ENCODE measurements at regions not wholly inside any gene's neighbourhood (a gene's known extent, or its start where the extent isn't known, plus 50 kb on each side); places are given as distances from the start of the nearest gene placed in this dataset.

DNA sequence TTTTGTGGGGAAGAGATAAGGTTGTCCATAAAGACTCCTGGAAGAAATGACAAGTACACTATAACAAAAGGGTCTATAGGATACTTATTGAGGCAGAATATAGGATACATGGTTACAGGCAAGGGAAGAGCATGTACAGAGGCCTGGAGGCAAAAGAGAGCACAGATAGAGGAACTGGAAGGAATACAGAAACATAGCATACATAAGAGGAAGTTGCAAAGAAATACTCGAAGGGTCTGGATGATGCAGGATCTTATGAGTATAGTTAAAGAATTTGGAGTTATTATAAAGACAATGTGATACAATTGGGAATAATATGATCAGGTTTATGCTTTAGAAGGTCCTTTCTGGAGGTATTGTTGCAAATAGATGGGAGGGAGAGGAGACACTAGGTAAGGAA is 592.7 kb upstream of the POU3F2 start:
- H3K4me1 ChIP-seq (ENCODE audit: control insufficient read depth in 3 of 3, insufficient read depth in 3 of 3, low read length in 3 of 3) = no peaks in the 10 kb centered on the region
- no peaks in the 10 kb centered on the region for H3K27me3 ChIP-seq (ENCODE audit: control insufficient read depth in 3 of 3, insufficient read depth in 3 of 3, low read length in 3 of 3)
- H3K27ac ChIP-seq (ENCODE audit: low read depth, low read length) = no peak overlapping the region
- no peak overlapping the region for H3K9ac ChIP-seq (ENCODE audit: low read depth in 1 of 3, low read length in 3 of 3)
- H3K36me3 ChIP-seq (ENCODE audit: control insufficient read depth in 3 of 3, insufficient read depth in 3 of 3, low read length in 3 of 3) = no peaks in the 10 kb centered on the region
- no peak overlapping the region for H3K4me3 ChIP-seq (ENCODE audit: low read length in 3 of 3)
- H3K9me3 ChIP-seq (ENCODE audit: control insufficient read depth in 3 of 3, low read length in 3 of 3) = no peaks in the 10 kb centered on the region

DNA sequence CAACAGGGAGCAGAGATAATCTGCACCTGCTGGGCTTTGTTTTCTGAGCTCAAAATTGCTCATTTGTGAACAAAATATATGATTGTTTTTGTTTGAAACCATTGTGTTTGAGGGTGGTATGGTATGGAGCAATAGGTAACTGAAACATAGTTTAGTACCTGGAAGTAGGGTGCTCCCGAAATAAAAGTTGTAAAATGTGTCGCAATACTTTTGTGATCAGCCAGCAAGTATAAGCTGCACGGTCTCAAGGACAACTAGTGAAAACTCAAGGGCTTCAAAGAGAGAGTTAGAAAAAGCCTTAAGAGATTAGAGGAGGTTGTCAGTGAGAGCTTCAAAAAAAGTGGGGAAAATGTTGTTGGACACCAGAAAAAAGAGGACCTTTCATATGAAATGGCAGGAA is 579.8 kb upstream of the POU3F2 start:
- H3K27ac ChIP-seq (ENCODE audit: low read depth, low read length) = no peak overlapping the region
- H3K9ac ChIP-seq (ENCODE audit: low read depth in 1 of 3, low read length in 3 of 3) = no peak overlapping the region
- H3K9me3 ChIP-seq (ENCODE audit: control insufficient read depth in 3 of 3, low read length in 3 of 3) = no peaks in the 10 kb centered on the region
- no peaks in the 10 kb centered on the region for H3K4me1 ChIP-seq (ENCODE audit: control insufficient read depth in 3 of 3, insufficient read depth in 3 of 3, low read length in 3 of 3)
- H3K27me3 ChIP-seq (ENCODE audit: control insufficient read depth in 3 of 3, insufficient read depth in 3 of 3, low read length in 3 of 3) = no peaks in the 10 kb centered on the region
- H3K36me3 ChIP-seq (ENCODE audit: control insufficient read depth in 3 of 3, insufficient read depth in 3 of 3, low read length in 3 of 3) = no peaks in the 10 kb centered on the region
- H3K4me3 ChIP-seq (ENCODE audit: low read length in 3 of 3) = no peak overlapping the region

DNA sequence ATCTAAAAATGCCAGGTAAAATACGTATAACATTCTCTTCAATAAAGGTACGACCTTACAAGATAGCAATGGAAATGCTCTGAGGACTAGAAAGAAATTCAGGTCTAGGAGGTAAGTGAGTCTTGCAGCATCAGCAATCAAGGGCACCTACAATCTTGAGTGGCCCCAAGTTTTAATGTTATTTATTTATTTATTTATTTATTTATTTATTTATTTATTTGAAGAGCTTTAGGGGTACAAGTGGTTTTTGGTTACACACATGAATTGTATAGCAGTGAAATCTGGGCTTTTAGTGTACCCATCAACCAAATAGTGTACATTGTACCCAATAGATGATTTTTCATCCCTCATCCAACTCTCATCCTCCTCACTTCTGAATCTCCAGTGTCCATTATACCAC is 574.0 kb upstream of the POU3F2 start:
- Histone ChIP-seq H3K36me3 (ENCODE audit: control insufficient read depth in 3 of 3, insufficient read depth in 3 of 3, low read length in 3 of 3) (no peaks in the 10 kb centered on the region), H3K27ac (ENCODE audit: low read depth, low read length) (no peak overlapping the region), H3K27me3 (ENCODE audit: control insufficient read depth in 3 of 3, insufficient read depth in 3 of 3, low read length in 3 of 3) (no peaks in the 10 kb centered on the region), H3K9ac (ENCODE audit: low read depth in 1 of 3, low read length in 3 of 3) (no peak overlapping the region), H3K9me3 (ENCODE audit: control insufficient read depth in 3 of 3, low read length in 3 of 3) (no peaks in the 10 kb centered on the region), H3K4me3 (ENCODE audit: low read length in 3 of 3) (no peak overlapping the region), H3K4me1 (ENCODE audit: control insufficient read depth in 3 of 3, insufficient read depth in 3 of 3, low read length in 3 of 3) (no peaks in the 10 kb centered on the region)

DNA sequence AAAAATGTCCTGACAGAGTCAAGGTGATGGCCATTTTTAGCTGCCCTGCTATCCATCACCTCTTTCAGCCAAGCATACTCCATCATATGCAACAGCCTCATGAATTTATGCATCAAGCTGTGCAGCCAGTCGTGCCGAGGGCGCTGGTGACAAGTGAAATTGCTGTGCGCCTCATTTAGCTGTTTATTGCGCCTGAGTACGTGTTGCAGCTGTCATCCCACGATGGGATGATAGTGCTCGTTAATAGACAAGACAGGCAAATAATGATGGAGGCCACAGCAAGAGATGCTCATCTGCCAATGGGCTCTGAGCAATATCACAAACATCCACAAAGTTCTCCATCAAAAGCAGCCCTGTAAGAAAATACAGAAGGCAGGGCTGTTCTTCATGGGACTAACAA is 562.3 kb upstream of the POU3F2 start:
- Histone ChIP-seq H3K27ac (ENCODE audit: low read depth, low read length) (no peak overlapping the region), H3K4me3 (ENCODE audit: low read length in 3 of 3) (no peak overlapping the region)

DNA sequence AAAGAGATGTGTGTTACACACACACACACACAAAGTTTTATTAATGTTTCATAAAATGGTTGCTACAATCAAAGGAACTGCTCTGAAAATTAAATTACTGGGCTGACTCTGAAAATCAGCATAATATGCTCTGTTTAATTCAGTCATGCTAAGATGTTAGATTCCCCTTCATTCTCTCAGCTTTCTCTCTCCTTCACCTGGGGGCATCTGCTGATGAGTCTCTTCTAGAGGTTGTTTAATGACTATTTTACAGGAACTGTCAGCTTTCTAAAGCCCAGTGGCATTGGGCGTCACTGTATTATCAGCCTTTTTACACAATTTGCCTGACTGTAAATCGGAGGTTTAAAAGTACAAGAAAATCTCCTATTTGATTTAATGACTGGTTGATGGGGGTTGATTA is 559.7 kb upstream of the POU3F2 start:
- Histone ChIP-seq H3K27ac (ENCODE audit: low read depth, low read length) (no peak overlapping the region), H3K4me1 (ENCODE audit: control insufficient read depth in 3 of 3, insufficient read depth in 3 of 3, low read length in 3 of 3) (no peaks in the 10 kb centered on the region), H3K36me3 (ENCODE audit: control insufficient read depth in 3 of 3, insufficient read depth in 3 of 3, low read length in 3 of 3) (no peaks in the 10 kb centered on the region), H3K9ac (ENCODE audit: low read depth in 1 of 3, low read length in 3 of 3) (no peak overlapping the region), H3K27me3 (ENCODE audit: control insufficient read depth in 3 of 3, insufficient read depth in 3 of 3, low read length in 3 of 3) (no peaks in the 10 kb centered on the region), H3K4me3 (ENCODE audit: low read length in 3 of 3) (no peak overlapping the region), H3K9me3 (ENCODE audit: control insufficient read depth in 3 of 3, low read length in 3 of 3) (no peaks in the 10 kb centered on the region)

More for the DNA sequence above, 562.3 kb upstream of the POU3F2 start:
- H3K9me3 ChIP-seq (ENCODE audit: control insufficient read depth in 3 of 3, low read length in 3 of 3) = no peaks in the 10 kb centered on the region
- no peaks in the 10 kb centered on the region for H3K4me1 ChIP-seq (ENCODE audit: control insufficient read depth in 3 of 3, insufficient read depth in 3 of 3, low read length in 3 of 3)
- no peaks in the 10 kb centered on the region for H3K36me3 ChIP-seq (ENCODE audit: control insufficient read depth in 3 of 3, insufficient read depth in 3 of 3, low read length in 3 of 3)
- H3K27me3 ChIP-seq (ENCODE audit: control insufficient read depth in 3 of 3, insufficient read depth in 3 of 3, low read length in 3 of 3) = no peaks in the 10 kb centered on the region
- H3K9ac ChIP-seq (ENCODE audit: low read depth in 1 of 3, low read length in 3 of 3) = no peak overlapping the region

DNA sequence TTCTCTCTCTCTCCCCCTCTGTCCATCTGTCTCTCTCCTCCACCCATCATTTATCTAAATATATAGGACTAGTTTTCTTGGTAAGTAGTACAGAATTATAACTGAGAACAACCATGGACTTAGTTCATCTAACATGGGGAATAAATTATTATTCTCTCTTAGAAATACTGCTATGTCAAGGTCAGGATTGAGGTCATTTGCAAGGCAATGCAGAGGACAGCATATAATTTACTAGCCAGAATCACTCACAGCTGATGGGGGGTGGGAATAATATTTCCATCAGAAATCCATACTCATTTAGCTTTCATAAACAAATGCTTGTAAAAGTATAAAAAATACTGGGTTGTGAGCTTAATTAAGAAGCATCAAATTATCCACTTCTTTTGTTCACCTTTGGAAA is 553.9 kb upstream of the POU3F2 start:
- H3K4me1 ChIP-seq (ENCODE audit: control insufficient read depth in 3 of 3, insufficient read depth in 3 of 3, low read length in 3 of 3) = no peaks in the 10 kb centered on the region

DNA sequence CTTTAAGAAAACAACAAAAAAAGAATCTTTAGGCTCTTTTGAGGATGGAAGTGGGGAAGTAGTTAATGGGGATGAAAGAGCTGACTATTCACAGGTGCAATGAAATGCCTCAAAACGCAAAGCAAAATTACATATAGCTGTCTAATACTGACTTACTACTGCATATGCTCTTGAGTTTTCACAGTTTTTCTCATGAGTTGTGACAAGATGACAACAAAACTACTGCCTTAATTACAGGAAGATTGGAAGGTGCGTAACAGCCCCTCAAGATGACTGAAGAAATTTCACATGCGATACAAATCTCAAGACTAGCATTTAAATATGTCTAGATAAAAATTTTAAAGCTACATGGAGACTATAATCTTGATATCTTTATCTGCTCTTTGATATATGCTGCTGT is 547.8 kb upstream of the POU3F2 start:
- H3K4me3 ChIP-seq (ENCODE audit: low read length in 3 of 3) = no peak overlapping the region
- no peak overlapping the region for H3K27ac ChIP-seq (ENCODE audit: low read depth, low read length)
- no peaks in the 10 kb centered on the region for H3K36me3 ChIP-seq (ENCODE audit: control insufficient read depth in 3 of 3, insufficient read depth in 3 of 3, low read length in 3 of 3)
- H3K9me3 ChIP-seq (ENCODE audit: control insufficient read depth in 3 of 3, low read length in 3 of 3) = no peaks in the 10 kb centered on the region
- no peaks in the 10 kb centered on the region for H3K4me1 ChIP-seq (ENCODE audit: control insufficient read depth in 3 of 3, insufficient read depth in 3 of 3, low read length in 3 of 3)
- no peaks in the 10 kb centered on the region for H3K27me3 ChIP-seq (ENCODE audit: control insufficient read depth in 3 of 3, insufficient read depth in 3 of 3, low read length in 3 of 3)
- no peak overlapping the region for H3K9ac ChIP-seq (ENCODE audit: low read depth in 1 of 3, low read length in 3 of 3)

More for the DNA sequence above, 553.9 kb upstream of the POU3F2 start:
- no peaks in the 10 kb centered on the region for H3K36me3 ChIP-seq (ENCODE audit: control insufficient read depth in 3 of 3, insufficient read depth in 3 of 3, low read length in 3 of 3)
- H3K27me3 ChIP-seq (ENCODE audit: control insufficient read depth in 3 of 3, insufficient read depth in 3 of 3, low read length in 3 of 3) = no peaks in the 10 kb centered on the region
- H3K4me3 ChIP-seq (ENCODE audit: low read length in 3 of 3) = no peak overlapping the region
- no peaks in the 10 kb centered on the region for H3K9me3 ChIP-seq (ENCODE audit: control insufficient read depth in 3 of 3, low read length in 3 of 3)
- no peak overlapping the region for H3K27ac ChIP-seq (ENCODE audit: low read depth, low read length)
- no peak overlapping the region for H3K9ac ChIP-seq (ENCODE audit: low read depth in 1 of 3, low read length in 3 of 3)

DNA sequence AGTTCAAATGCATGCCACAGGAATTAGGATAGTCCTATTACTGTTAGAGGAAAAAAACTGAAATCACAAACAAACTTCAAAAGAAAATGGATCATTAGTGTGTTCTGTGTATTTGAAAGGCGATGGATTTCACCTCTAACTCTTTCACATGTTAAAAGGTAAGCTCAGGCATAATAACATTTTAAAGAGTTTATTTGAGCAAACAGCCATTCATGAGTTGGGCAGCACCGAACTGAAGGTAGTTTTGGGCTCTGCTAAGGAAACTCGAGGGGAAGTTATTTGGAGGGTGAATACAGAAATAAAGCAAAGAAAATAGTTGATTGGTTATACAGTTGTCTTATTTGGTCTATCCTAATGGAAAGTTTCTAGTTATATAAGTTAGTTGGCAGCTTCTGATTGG is 546.5 kb upstream of the POU3F2 start:
- H3K9me3 ChIP-seq (ENCODE audit: control insufficient read depth in 3 of 3, low read length in 3 of 3) = no peaks in the 10 kb centered on the region

DNA sequence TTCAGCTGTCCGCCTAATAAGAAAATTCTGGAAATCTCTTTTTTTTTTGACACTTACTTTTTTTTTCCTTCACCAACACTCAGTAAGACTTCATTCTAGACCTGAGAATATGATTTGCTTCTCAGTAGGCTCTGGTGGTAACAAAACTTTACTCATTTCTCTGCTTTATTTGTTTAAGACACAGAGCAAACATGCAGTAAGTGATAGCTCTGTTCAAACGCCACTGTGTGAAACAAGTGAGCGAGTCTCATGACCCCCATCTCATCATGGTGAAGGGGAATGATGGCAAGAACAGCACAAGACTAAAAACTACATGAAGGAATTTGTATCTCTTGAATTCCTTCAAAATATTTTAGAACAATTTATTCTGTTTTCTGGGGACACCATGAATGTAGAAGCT is 541.6 kb upstream of the POU3F2 start:
- Histone ChIP-seq H3K9me3 (ENCODE audit: control insufficient read depth in 3 of 3, low read length in 3 of 3) (no peaks in the 10 kb centered on the region), H3K9ac (ENCODE audit: low read depth in 1 of 3, low read length in 3 of 3) (no peak overlapping the region), H3K36me3 (ENCODE audit: control insufficient read depth in 3 of 3, insufficient read depth in 3 of 3, low read length in 3 of 3) (no peaks in the 10 kb centered on the region)

More for the DNA sequence above, 546.5 kb upstream of the POU3F2 start:
- no peaks in the 10 kb centered on the region for H3K4me1 ChIP-seq (ENCODE audit: control insufficient read depth in 3 of 3, insufficient read depth in 3 of 3, low read length in 3 of 3)
- no peaks in the 10 kb centered on the region for H3K36me3 ChIP-seq (ENCODE audit: control insufficient read depth in 3 of 3, insufficient read depth in 3 of 3, low read length in 3 of 3)
- H3K27ac ChIP-seq (ENCODE audit: low read depth, low read length) = no peak overlapping the region
- H3K27me3 ChIP-seq (ENCODE audit: control insufficient read depth in 3 of 3, insufficient read depth in 3 of 3, low read length in 3 of 3) = no peaks in the 10 kb centered on the region
- no peak overlapping the region for H3K9ac ChIP-seq (ENCODE audit: low read depth in 1 of 3, low read length in 3 of 3)
- no peak overlapping the region for H3K4me3 ChIP-seq (ENCODE audit: low read length in 3 of 3)

DNA sequence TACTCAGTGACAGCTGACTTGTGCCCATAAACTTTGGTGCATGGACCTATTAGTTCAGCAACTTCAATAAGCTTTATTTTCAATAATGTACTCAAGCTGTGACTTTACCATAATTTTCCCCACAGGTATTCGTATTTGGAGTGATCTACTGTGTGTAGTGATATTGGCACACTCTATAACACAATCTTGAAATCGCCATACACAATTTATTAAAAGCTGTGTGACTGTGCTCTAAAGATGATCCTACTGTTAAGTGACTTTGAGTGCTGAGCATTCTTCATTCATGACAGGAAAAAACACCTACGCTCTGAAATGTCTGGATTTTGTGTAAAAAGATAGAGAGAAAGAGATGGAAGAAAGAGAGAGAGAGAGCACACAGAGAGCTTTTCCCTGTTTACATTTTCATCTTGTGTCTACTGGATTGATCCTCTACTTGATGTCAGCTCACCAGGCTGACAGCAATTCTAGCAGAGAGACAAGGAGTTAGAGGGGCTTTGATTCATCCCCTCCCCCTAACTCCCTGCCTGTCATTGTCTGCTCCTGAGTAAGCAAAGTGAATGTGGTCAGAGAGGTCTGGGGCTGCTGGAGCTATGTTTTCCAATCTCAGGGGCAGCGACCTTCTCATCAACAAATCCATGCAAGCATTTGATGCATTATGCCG is 538.7 kb upstream of the POU3F2 start:
- no peak overlapping the region for H3K9ac ChIP-seq (ENCODE audit: low read depth in 1 of 3, low read length in 3 of 3)
- H3K4me1 ChIP-seq (ENCODE audit: control insufficient read depth in 3 of 3, insufficient read depth in 3 of 3, low read length in 3 of 3) = no peaks in the 10 kb centered on the region

More for the DNA sequence above, 541.6 kb upstream of the POU3F2 start:
- no peak overlapping the region for H3K27ac ChIP-seq (ENCODE audit: low read depth, low read length)
- no peaks in the 10 kb centered on the region for H3K4me1 ChIP-seq (ENCODE audit: control insufficient read depth in 3 of 3, insufficient read depth in 3 of 3, low read length in 3 of 3)
- H3K4me3 ChIP-seq (ENCODE audit: low read length in 3 of 3) = no peak overlapping the region
- no peaks in the 10 kb centered on the region for H3K27me3 ChIP-seq (ENCODE audit: control insufficient read depth in 3 of 3, insufficient read depth in 3 of 3, low read length in 3 of 3)

More for the DNA sequence above, 538.7 kb upstream of the POU3F2 start:
- H3K36me3 ChIP-seq (ENCODE audit: control insufficient read depth in 3 of 3, insufficient read depth in 3 of 3, low read length in 3 of 3) = no peaks in the 10 kb centered on the region
- no peak overlapping the region for H3K4me3 ChIP-seq (ENCODE audit: low read length in 3 of 3)
- H3K27me3 ChIP-seq (ENCODE audit: control insufficient read depth in 3 of 3, insufficient read depth in 3 of 3, low read length in 3 of 3) = no peaks in the 10 kb centered on the region
- no peak overlapping the region for H3K27ac ChIP-seq (ENCODE audit: low read depth, low read length)
- H3K9me3 ChIP-seq (ENCODE audit: control insufficient read depth in 3 of 3, low read length in 3 of 3) = no peaks in the 10 kb centered on the region

Measured in skeletal muscle tissue (tissue), 3 donors.